Heart left ventricle (tissue), 16 donors: ENCODE measurements at regions not wholly inside any gene's neighbourhood (a gene's known extent, or its start where the extent isn't known, plus 50 kb on each side); places are given as distances from the start of the nearest gene placed in this dataset.

Source experiments
- ATAC-seq, 4 donors: fragments of 200-7000 bp; cut with Tn5 transposase; one replicate each; pipeline ENCODE4 v1.9.1; 2020 to 2022; ENCODE audit warnings: moderate library complexity in 4 of 4, mild to moderate bottlenecking in 3 of 4, moderate number of reproducible peaks in 1 of 4
- DNase-seq, 5 donors: peaks; one replicate each; pipeline ENCODE4 v3.0.0-alpha.2; 2020
- H3K27ac ChIP-seq, 12 donors: fragments of 200-600 bp; sonication (generic) in 4 of 12; one replicate each; pipeline versions ENCODE4 v1.5.0 to v1.8.0; 2016 to 2022; ENCODE audit warnings: mild to moderate bottlenecking in 2 of 12
- H3K27me3 ChIP-seq, 9 donors: fragments of 200-600 bp; sonication (generic) in 2 of 9; one replicate each; pipeline versions ENCODE4 v1.5.1 to v1.8.0; 2016 to 2022; ENCODE audit warnings: mild to moderate bottlenecking in 3 of 9
- H3K36me3 ChIP-seq, 9 donors: fragments of 200-600 bp; sonication (generic) in 2 of 9; one replicate each; pipeline versions ENCODE4 v1.5.0 to v1.8.0; 2018 to 2022; ENCODE audit warnings: mild to moderate bottlenecking in 2 of 9
- H3K4me1 ChIP-seq, 12 donors: fragments of 200-600 bp; sonication (generic) in 4 of 12; one replicate each; pipeline versions ENCODE4 v1.5.0 to v1.8.0; 2016 to 2022; ENCODE audit warnings: mild to moderate bottlenecking in 3 of 12
- H3K4me3 ChIP-seq, 12 donors: fragments of 200-600 bp; sonication (generic) in 4 of 12; one replicate each; pipeline versions ENCODE4 v1.5.0 to v1.8.0; 2017 to 2022; ENCODE audit warnings: mild to moderate bottlenecking in 9 of 12, moderate library complexity in 4 of 12
- H3K9me3 ChIP-seq, 12 donors: fragments of 200-600 bp; sonication (generic) in 4 of 12; one replicate each; pipeline versions ENCODE4 v1.5.0 to v1.8.0; 2016 to 2022; ENCODE audit warnings: mild to moderate bottlenecking in 1 of 12
- POLR2A ChIP-seq, 2 donors: fragments of 450-650 bp; IDR thresholded peaks; one replicate each; pipeline ENCODE4 v1.6.1; 2017; ENCODE audit warnings: antibody characterized with exemption in 2 of 2, mild to moderate bottlenecking in 2 of 2, moderate library complexity in 2 of 2
- WGBS, 4 donors: extraction: QIAGEN DNeasy Blood & Tissue Kit in 2 of 4; methylation state at CpG; one replicate each; pipeline versions ENCODE4 v1.1.5 to v1.1.7; 2013 to 2018; 5-methylcytosine and 5-hydroxymethylcytosine counted together
- intact Hi-C, 10 donors: fragments of 100-400 bp; cut with DNase I; formaldehyde crosslinking; loops; one replicate each; pipeline versions ENCODE4 v1.11.1 to v1.14.2; 2022
- TF ChIP-seq, protein P1 (sequence below), 12 donors: fragments of 200-600 bp; sonication (generic) in 4 of 12; IDR thresholded peaks; one replicate each; pipeline versions ENCODE4 v1.5.0 to v1.8.0; 2018 to 2022; ENCODE audit warnings: antibody characterized with exemption in 12 of 12, mild to moderate bottlenecking in 5 of 12
- donor health status: ischemic (EF 13 %, LVEDD 7.1; RV severe dilation, severe dysfunction).
- donor health status: healthy with polysubstance abuse.
- donor health status: DM: no; HTN: yes; CAD: no.
- donor health status: DM: no; HTN: no; CAD: no.
- donor health status: ischemic (EF 25% LVEDD 6.9; RV normal size, moderate dysfunction).
- donor health status: ischemic (EF 25% LVEDD 5.7; RV mildly dilated, moderate dysfunction).
- donor health status: healthy.
- donor health status: DM: yes; HTN: yes; CAD: no.
- donor health status: ischemic (EF 35%, LVEDD 5.7; RV mildly dilated, moderate dysfunction).
- donor health status: nonischemic (EF 11% LVEDD 7.7; RV severe dilation, severe dysfunction).
- donor health status: DM: yes; HTN: yes; CAD: no.
- donor health status: PGD.
- donor health status: ischemic (EF 29% LVEDD 5.4; RV normal size, mild dysfunction).
- donor health status: nonischemic (EF 23%, LVEDD 6.1; RV moderate dilation, normal function).

DNA sequence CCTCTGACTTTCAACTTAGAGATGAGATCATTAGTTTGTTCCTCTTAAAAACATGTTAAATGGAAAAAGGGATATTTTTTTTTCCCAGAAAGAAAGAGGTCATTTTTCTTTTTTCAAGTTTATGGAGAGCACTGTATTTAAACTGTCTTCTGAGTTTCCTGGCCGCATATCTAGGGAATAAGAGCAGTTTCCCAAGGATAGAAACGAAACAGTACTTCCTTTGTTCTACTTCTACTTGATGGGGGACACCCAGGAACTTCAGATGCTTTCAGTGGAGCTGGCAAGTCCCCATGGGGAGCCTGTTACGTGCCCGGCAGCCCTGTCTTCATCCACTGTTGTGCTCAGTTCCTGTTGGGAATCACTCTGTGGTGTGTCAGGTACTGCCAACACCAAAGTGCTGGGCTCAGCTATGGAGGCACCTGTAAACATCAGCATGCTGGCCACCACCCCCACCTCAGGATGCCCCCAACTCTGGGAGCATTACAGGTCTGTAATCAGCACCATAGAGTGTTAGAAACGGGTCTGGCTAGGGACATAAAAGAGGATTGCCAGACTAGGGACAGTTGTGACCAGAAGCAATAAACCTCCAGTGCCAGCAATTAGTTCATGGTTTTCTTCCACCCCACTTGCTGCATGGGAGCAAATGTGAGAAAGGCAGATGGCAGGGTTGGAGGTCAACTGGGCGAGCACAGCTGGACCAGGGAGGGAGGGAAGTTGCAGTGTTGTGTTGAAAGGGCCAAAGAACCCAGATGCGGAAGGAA, 221.7 kb upstream of the ECI2 start:
- Histone ChIP-seq H3K4me3 (no peak overlapping the region), H3K27ac (peak overlapping the region in 10 of 12 donors; percentile 23 to 94 (median 68)), H3K9me3 (no peaks in the 10 kb centered on the region), H3K4me1 (peaks cover 0 to 24% (median 16%) of the 10 kb centered on the region in 12 donors), H3K27me3 (no peaks in the 10 kb centered on the region), H3K36me3 (no peaks in the 10 kb centered on the region)
- intact Hi-C loops, result loop anchor here in 5 of 10 donors (5.0 to 10.0 kb wide), 6 partner anchors 45 to 420 kb away; partner anchors contain the start of gene CDYL (in 3 of the 5)
- ATAC-seq (no peak), DNase-seq (no peak)
- TF ChIP-seq, protein P1, sequence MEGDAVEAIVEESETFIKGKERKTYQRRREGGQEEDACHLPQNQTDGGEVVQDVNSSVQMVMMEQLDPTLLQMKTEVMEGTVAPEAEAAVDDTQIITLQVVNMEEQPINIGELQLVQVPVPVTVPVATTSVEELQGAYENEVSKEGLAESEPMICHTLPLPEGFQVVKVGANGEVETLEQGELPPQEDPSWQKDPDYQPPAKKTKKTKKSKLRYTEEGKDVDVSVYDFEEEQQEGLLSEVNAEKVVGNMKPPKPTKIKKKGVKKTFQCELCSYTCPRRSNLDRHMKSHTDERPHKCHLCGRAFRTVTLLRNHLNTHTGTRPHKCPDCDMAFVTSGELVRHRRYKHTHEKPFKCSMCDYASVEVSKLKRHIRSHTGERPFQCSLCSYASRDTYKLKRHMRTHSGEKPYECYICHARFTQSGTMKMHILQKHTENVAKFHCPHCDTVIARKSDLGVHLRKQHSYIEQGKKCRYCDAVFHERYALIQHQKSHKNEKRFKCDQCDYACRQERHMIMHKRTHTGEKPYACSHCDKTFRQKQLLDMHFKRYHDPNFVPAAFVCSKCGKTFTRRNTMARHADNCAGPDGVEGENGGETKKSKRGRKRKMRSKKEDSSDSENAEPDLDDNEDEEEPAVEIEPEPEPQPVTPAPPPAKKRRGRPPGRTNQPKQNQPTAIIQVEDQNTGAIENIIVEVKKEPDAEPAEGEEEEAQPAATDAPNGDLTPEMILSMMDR (IDR thresholded peaks at IDR 0.05), result no peak
- TF ChIP-seq POLR2A (IDR thresholded peaks at IDR 0.05), result no peak
- 72 to 80% (median 74%) methylated on average over 7 of the region's 7 CpGs for WGBS, 4 donors

- intact Hi-C loops, result loop anchor here in 5 of 10 donors (5.0 to 10.0 kb wide), 6 partner anchors 47 to 422 kb away; partner anchors contain the start of gene CDYL (in 3 of the 5)
- 65 to 73% (median 71%) methylated on average over 5 of the region's 5 CpGs for WGBS, 4 donors
Measured at GRCh38 chr6:4355241-4355640, 219.9 kb upstream of the ECI2 start.

GRCh38 chr6:4354181-4354580, 218.8 kb upstream of the ECI2 start:
- Histone ChIP-seq H3K9me3 (no peaks in the 10 kb centered on the region), H3K36me3 (no peaks in the 10 kb centered on the region), H3K27ac (no peak overlapping the region), H3K4me1 (peaks cover 0 to 43% (median 27%) of the 10 kb centered on the region in 12 donors), H3K4me3 (no peak overlapping the region), H3K27me3 (no peaks in the 10 kb centered on the region)
- TF ChIP-seq, protein P1 (IDR thresholded peaks at IDR 0.05), result no peak
- no peak for TF ChIP-seq POLR2A (IDR thresholded peaks at IDR 0.05)
- intact Hi-C loops, result loop anchor here in 4 of 10 donors (5.0 to 10.0 kb wide), 5 partner anchors 51 to 583 kb away; partner anchors contain the start of gene CDYL (in 2 of the 4)
- ATAC-seq (no peak), DNase-seq (no peak)
- WGBS, 4 donors, result 87 to 95% (median 92%) methylated on average over 7 of the region's 7 CpGs

More at GRCh38 chr6:4355241-4355640, 219.9 kb upstream of the ECI2 start:
- H3K4me3 ChIP-seq, result no peak overlapping the region
- no peak for DNase-seq
- TF ChIP-seq, protein P1 (IDR thresholded peaks at IDR 0.05), result no peak
- TF ChIP-seq POLR2A (IDR thresholded peaks at IDR 0.05), result no peak
- no peaks in the 10 kb centered on the region for H3K27me3 ChIP-seq
- H3K27ac ChIP-seq, result peak overlapping the region in 1 of 12 donors; percentile 27
- no peaks in the 10 kb centered on the region for H3K36me3 ChIP-seq
- peaks cover 0 to 43% (median 29%) of the 10 kb centered on the region in 12 donors for H3K4me1 ChIP-seq
- no peak for ATAC-seq
- no peaks in the 10 kb centered on the region for H3K9me3 ChIP-seq

DNA sequence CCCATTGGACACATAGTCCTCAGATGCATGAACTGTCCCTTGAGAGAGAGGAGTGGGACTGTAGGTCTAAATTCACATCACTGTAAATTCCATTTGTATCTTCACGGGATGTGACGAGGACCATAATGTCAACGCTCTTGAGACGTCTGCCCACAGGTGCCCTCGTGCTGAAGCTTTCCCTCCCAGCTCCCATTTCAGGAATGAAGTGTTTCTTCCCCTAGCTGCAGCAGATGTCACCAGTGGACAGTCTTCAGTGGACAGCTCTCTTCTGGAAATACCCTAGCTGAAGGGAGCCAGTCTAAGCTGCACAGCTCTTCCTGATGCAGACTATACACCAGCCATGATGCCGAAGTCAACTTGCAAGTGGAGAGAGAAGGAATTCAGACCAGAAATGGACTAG, 217.4 kb upstream of the ECI2 start:
- no peak overlapping the region for H3K4me3 ChIP-seq
- ATAC-seq (peak in 1 of 4 donors; percentile 15), DNase-seq (no peak)
- WGBS, 4 donors, result 69 to 85% (median 73%) methylated on average over 6 of the region's 6 CpGs
- TF ChIP-seq, protein P1 (IDR thresholded peaks at IDR 0.05), result no peak
- H3K27ac ChIP-seq, result peak overlapping the region in 9 of 12 donors; percentile 55 to 86 (median 78)
- no peaks in the 10 kb centered on the region for H3K27me3 ChIP-seq
- no peaks in the 10 kb centered on the region for H3K36me3 ChIP-seq
- no peaks in the 10 kb centered on the region for H3K9me3 ChIP-seq
- peaks cover 0 to 34% (median 24%) of the 10 kb centered on the region in 12 donors for H3K4me1 ChIP-seq
- intact Hi-C loops, result loop anchor here in 4 of 10 donors (5.0 to 10.0 kb wide), 5 partner anchors 52 to 585 kb away; partner anchors contain the start of gene CDYL (in 2 of the 4)
